GM21515 (cell line): ENCODE measurements at regions not wholly inside any gene's neighbourhood (a gene's known extent, or its start where the extent isn't known, plus 50 kb on each side); places are given as distances from the start of the nearest gene placed in this dataset.

Experiments
- ATAC-seq: cut with Tn5 transposase; IDR thresholded peaks from one replicate; pipeline ENCODE4 v1.9.1; 2021; ENCODE audit not compliant: unreplicated experiment

DNA sequence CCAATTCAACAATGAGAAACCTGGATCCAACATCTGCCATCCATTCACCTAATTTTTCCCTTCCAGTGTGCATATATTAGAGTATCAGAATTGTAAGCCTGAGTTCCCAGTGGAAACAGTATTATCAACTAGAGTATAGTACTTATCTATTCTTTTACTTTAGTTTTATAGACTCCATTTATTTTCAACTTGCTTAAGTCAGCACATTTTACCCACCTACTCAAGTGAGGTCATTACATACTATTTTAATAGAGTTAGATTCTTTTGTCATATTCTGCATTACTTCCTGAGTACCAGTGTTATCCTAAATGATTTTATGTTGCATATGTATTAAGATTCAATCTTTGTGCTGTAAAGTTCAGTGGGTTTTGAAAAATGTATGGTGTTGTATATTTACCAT, 1393.3 kb downstream of the MAT2B start:
- no peak for ATAC-seq

DNA sequence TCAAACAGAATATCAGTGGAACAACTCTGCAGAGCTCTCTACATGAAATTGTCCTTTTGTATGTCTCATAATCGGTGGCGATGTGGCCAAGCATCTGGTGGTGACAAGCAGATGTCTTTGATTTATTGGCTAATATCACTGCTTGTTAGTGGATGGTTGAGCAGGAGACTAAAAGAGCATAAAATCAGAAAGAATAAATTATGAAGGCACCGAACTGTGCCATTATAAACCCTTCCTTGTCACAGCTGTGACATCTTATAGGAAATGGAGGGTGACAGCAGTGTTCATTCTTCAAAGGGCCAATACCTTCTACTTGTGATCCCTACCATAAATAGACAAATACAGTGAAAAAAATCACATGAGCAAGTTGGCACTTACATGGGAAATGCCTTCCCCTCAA, 1404.3 kb downstream of the MAT2B start:
- no peak for ATAC-seq

DNA sequence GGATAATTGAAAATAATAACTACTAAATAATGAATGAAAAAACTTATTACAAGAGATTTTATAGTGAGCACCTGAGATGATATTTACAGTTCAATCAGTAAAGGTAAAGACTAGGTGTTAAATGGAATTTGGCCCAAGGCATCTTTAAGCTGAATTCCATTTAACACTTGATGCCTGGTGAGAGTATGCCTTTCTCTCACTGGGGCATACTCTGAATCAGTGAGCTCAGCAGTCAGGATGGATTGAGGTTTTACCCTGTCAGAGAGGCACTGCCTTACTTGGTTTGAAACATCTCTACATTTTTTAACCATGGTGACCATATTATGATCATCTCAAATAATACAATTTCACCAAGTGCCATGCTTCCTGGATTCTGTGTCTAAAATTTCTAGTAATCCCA, 1416.3 kb downstream of the MAT2B start:
- no peak for ATAC-seq

DNA sequence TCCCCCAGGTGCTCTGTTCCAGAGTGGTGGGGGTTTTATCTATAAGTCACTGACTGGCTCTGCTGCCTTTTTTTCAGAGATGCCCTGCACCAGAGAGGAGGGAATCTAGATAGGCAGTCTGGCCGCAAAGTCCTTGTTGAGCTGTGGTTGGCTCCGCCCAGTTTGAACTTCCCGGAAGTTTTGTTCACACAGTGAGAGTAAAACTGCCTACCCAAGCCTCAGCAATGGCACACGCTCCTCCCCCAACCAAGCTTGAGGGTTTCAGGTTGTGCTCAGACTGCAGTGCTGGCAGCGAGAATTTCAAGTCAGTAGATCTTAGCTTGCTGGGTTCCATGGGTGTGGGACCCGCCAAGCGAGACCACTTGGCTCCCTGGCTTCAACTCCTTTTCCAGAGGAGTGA, 1428.6 kb downstream of the MAT2B start:
- ATAC-seq = no peak

DNA sequence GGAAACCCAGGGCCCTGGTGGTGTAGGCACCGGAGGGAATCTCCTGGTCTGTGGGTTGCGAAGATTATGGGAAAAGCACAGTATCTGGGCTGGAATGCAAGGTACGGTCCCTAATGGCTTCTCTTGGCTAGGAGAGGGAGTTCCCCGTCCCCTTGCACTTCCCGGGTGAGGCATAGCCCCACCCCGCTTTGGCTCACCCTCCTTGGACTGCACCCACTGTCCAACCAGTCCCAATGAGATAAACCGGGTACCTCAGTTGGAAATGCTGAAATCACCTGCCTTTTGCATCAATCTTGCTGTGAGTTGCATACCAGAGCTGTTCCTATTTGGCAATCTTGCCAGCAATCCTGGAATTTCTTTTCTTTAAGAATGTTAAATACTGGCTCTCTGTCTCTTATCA, 1429.1 kb downstream of the MAT2B start:
- no peak for ATAC-seq

DNA sequence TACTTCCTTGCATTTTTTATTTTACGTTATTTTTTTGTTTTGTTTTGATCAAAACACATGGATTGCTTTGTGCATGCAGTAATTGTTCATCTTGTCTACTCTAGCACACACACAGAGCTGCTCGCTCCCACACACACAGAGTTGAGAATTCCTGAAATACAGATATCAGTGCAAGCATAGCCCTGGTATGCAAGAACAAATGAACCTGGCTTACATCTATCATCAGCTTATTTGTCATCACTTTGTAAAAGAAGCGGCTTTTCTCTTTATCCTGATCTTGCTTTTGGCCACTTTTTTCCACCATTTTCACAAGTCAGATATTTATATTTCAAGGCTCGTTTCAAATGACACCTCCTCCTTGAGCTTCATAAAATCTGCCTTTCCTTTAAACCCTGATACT, 1435.7 kb downstream of the MAT2B start:
- ATAC-seq = no peak

DNA sequence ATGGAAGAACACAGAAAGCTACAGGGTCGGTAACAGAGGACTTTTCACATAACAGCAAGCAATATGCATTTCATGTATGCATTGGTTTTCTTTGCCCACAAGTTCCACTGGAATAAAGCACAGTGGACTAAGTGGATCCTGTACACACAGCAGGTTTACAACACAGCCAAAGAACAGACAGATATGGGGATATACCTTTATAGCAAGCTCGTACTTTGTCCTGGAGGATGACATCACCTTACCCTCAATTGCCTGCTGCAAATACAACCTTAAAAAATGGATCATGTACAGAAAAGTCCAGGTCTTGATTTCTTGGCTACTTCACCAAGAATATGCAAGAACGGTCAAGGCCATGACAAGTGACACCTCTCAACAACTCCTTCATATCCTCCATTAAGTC, 1445.5 kb downstream of the MAT2B start:
- no peak for ATAC-seq

DNA sequence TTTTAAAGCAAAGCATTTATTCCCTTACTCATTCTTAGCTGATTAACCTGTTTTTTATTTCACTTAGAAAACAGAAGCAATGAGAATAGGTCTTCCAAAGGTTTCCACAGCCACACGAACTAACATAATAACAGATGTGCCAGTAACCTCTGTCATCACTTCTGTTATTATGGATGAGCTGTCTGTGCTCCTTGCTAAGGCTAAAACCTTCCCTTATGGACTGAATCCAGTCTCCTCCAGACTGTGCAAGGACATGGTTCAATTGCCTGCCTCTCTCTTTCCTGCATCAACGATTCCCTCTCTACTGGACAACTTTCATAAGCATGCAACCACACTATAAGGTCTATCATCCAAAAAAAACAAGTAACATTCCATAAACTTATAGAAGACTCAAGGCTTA, 1446.2 kb downstream of the MAT2B start:
- ATAC-seq = no peak

DNA sequence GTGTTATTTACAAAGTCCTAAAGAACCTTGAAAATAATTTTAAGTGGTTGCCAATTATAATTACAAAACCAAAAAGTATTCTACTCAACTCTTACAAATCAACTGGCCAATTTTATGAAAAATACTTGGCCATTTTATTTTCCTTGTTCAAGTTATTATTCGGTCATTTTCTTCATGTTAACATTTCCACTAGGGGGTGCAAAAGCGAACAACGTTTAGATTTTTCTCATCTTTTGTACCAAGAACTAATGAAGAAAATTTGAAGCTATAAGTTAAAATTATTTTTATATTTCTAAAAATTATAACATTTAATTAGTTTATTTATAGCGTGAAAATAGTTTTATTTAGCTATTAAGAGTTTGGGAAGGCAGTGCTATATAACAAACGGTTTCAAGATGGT, 1453.3 kb downstream of the MAT2B start:
- ATAC-seq = no peak

DNA sequence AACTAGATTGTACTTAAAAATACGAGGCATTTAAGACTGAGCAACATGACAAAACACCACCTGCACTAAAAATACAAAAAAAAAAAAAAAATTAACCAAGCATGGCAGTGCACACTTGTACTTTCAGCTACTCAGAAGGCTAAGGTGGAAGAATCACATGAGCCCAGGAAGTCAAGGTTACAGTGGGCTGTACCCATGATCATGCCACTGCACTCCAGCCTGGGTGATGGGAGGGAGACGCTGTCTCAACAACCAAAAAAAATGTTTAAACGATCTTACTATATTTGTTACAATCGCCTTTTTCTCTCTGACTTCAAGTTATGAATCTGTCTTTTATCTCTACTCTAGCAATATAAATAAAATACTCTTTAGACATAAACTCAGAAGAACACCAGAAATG, 1454.3 kb downstream of the MAT2B start:
- no peak for ATAC-seq

DNA sequence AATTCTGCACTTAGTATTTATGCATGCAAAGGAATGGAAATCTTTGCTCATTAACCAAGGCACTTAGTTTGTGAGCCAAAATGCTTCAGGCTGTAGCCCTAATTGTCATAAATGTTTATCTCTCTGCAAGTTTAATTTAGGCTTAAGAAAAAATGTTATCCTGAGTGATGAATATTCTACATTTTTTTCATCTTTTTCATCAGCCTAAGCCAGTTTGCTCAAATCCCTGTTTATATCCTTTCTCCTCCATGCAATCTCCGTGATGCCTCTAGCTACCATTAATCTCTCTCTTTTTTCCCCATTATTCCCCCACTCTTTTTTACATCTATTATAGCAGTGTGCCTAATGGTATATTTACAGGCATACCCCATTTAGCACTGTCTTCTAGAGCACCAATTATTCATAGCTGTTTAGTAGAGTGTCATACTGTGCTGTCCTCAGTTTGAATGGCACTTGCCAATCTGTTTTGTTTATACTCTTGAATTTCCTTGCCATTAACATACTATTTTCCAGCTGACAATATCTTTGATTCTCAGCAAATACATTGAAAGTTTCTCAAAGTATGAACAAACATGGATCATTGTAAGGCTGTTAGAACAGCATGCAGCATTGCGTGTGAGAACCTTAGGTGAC, 1457.0 kb downstream of the MAT2B start:
- no peak for ATAC-seq

DNA sequence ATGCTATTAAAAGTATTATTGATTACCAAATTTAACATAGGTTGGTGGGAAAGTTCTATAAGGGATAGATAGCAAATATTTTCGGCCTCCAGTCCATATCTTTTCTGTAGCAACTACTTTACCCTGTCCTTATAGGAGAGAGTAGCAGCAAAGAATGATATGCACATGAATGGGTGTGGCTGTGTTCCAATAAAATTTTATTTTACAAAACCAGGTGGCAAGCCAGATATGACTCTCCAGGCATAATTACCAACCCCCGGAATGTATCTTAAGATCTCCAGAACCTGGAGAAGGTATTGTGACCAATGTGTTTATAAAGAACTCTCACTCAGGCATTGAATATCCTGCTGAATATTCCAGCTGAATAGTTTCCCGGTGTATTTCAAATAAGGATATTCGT, 1461.2 kb downstream of the MAT2B start:
- no peak for ATAC-seq

DNA sequence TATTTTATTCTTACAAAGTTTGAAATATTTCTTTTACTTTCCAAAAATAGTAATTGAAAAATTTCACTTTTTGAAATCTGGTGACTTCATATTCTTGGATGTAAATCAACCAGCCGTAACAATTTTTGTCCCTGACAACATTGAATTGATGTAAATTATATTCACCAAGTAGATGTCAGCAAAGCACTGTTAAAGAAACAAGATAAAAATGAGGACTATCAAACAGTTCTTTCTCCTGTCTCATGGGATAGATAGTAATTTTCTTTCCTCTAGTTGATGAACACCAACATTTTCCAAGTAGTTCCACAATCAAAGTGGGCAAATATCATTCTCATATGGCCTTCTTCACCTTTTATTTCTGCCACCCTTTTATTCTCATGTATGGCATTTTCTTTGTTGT, 1461.9 kb downstream of the MAT2B start:
- no peak for ATAC-seq

DNA sequence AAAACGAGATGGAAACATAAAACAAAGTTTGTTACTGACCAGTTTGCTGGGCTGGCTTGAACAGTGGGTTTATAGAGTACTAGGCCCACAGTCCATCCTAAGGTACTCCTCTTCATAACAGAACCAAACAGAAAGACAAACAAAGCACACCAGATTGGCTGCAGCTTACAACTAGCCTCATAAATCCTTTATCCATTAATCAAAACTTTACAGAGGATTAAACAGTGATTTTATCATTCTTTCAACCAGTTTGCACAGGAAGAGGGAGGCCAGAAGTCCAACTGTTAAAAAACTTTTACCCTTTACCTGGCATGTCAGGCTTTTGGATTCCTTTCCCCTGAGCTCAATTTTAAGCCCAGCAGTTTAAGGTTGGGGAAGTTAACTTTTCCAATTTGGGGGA, 1467.6 kb downstream of the MAT2B start:
- no peak for ATAC-seq

DNA sequence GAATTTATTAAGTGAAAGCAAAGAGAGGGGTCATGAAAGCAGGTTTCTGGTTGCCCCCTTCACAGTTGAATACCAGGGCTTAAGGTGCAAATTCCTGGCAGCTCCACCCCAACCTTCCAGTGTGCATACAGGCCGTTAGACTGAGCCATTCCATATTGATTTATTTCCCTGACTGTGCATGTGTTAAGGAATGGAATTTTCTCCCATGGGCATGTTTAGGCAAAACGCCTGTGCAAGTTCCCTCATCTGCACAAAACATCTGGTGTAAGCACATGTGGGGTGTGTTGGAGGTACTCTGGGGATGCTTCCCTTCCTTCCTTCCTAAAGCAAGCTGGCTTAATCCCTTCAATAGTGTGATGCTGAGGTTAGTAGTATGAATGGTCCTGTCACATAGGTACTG, 1470.6 kb downstream of the MAT2B start:
- ATAC-seq = no peak

DNA sequence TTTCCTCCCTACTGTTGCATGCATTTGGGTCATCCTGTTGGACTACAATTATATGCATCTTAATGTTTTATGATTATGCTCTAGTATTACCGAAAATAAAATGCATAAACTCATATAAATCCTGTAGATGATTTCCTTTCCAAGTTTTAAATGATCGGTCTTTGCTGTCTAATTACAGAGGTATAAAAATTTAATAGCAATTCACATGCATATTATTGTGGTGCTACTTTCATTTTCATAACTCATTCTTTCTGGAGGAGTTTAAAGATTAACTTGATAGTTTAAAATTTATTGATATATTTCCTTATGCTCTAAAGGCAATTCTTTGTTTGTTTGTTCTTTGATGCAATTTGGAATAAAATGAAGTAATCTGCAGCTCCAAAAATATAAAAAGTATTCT, 1475.1 kb downstream of the MAT2B start:
- ATAC-seq = no peak

DNA sequence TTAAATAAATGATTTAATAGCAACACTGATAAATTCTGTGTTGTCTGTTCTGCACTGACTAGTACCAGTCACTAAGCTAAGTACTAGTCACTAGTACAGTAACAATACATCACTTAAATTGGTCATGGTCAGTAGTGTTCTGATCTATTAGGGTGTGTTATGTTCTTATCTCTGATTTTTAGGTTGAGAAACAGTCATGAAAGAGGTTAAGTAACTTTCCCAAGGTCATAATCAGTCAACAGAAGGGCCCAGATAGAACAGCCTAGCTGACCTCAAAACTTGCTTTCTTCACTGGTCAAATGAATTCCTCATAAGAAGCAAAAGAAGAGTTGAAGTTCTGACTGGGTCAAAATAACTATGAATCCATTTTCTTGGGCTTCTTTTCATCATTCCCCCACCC, 1492.7 kb downstream of the MAT2B start:
- ATAC-seq = no peak

DNA sequence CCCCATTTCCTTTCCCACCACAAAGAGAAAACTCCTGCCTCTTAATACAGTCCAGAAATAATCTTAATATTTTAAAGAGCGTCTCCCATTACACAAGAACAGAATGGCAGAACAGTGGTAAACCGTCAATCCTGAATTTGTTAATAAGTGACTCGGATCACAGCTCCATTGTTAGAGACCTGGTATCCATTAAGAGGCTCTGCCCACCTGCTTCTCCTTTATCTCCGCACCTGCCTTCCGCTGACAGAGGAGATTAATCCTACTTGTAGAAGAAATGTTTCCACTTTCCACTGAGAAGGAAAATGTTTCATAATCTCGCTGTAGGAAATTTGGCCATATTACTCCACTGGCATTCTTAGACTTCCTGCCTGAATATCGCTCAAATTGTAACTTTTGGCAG, 1493.2 kb downstream of the MAT2B start:
- ATAC-seq = no peak

DNA sequence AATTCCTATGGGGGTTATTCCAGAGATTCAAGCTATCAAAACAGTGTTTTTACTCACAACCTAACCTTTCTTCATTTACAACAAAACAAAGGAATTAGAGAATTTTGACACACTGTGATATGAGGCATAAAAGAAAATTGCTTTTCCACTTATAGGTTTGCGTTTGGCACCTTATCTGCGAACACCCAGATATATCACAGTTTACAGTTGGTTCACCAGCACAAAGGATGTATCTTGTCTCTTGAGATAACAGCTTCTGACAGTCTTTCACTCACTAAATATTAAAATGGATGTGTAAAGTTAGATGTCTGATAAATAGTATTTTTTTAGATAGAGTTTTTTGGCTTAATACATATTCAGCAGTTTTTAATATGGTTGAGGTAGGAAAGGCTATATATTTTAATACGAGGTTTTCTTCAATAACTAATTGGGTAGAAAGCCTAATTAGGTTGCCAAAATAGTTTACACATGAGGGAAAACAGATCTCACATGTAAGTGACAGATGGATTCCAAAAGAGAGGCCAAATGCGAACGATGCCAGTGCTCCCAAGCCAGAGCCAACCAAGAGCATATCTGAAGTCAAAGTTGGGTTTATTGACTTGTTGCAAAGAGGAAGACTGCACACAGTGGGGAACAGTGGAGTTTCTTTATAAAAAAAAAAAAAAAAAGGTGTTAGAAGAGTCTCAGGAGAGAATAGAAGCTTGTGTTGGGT, 1495.2 kb downstream of the MAT2B start:
- no peak for ATAC-seq

DNA sequence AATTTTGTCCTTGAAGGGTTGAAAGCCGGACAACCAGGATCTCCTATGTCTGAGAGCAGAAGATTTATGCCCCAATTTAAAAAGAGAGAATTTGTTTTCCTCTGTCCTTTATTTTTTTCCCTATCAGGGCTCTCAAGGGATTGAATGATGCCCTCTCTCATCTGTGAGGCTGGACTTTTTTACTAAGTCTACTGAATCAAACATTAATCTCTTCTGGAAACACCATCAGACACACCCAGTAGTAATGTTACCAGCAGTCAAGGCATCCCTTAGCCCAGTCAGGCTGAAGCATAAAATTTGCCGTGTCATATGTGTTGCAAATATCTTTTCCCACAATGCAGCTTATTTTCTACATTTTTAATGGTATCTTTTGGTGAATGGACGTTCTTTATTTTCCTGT, 1497.9 kb downstream of the MAT2B start:
- ATAC-seq = no peak

DNA sequence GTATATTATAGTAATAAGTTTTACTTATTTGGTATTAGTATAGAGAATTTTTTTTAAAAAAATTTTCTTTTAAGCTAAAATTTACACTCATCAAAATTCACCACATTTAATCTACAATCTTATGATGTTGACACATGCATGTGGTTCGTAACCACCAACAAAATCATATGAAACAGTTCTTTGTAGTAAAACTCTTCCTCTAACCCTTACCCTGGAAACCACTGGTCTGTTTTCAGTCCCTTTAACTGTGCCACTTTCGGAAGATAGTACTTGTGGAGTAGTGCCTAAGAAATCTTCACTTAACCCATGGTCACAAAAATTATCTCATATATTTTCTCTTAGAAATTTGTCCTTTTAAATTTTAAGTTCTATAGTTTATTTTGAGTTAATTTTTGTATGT, 1498.8 kb downstream of the MAT2B start:
- no peak for ATAC-seq

DNA sequence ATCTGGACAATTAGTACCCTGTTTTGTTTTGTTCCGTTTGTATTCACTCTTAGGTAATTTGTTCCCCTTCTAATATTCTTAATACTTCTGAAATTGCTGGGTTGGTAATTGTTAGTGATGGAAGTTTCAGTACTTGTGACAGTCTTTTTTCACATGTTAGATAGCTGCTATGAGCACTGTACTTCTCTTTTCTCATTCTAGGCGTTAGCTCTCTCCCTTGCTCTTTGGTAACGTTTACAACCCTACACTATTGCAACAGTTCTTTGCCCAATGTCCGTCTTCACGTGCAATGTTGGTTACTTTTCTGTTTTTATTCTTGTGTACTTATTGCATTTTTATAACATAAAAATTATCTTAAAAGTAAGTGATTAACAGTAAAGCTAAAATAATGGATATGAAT, 1509.0 kb downstream of the MAT2B start:
- no peak for ATAC-seq

DNA sequence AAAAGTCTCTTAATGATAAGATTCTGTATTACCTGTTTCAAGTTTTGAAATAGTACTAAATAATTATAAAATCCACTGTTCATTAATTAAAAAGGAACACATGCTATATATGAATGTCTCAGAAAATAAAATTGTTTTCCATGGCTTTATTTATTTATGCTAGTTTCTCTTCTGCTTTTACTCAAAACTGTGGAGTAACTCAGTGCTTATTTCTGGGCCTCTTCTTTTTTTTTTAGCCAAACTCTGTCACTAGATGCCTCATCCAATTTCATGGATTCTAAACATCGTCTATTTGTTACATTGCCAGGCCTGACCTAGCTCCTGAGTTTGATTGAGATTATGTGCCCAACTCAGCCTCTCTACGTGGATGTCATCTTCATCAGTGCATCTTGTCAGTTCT, 1509.7 kb downstream of the MAT2B start:
- ATAC-seq = no peak
